ENCODE measurements at regions not wholly inside any gene's neighbourhood (a gene's known extent, or its start where the extent isn't known, plus 50 kb on each side); places are given as distances from the start of the nearest gene placed in this dataset.

DNA sequence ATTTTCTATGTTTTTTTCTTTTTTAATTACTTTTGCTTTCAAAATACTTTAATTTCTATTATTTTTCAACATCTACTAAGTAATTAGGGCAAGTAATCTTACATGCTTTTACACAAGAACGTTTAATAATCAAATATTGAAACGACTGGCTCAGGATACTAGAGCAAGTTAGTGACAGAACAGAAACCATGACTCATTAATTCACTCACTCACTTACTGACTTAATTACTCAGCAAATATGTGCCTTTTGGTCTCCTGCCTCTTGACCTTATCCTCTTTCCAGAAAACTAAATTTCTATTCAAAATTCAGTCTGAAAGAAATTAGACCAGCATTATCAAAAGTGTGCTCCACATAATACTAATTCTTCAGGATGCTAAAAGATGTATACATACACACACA lies 314.9 kb upstream of the TEX13C start (continued):
- TF ChIP-seq ESRRA (IDR thresholded peaks at IDR 0.05; ENCODE audit: borderline replicate concordance, low read length) = no peak
- TF ChIP-seq, protein P1, sequence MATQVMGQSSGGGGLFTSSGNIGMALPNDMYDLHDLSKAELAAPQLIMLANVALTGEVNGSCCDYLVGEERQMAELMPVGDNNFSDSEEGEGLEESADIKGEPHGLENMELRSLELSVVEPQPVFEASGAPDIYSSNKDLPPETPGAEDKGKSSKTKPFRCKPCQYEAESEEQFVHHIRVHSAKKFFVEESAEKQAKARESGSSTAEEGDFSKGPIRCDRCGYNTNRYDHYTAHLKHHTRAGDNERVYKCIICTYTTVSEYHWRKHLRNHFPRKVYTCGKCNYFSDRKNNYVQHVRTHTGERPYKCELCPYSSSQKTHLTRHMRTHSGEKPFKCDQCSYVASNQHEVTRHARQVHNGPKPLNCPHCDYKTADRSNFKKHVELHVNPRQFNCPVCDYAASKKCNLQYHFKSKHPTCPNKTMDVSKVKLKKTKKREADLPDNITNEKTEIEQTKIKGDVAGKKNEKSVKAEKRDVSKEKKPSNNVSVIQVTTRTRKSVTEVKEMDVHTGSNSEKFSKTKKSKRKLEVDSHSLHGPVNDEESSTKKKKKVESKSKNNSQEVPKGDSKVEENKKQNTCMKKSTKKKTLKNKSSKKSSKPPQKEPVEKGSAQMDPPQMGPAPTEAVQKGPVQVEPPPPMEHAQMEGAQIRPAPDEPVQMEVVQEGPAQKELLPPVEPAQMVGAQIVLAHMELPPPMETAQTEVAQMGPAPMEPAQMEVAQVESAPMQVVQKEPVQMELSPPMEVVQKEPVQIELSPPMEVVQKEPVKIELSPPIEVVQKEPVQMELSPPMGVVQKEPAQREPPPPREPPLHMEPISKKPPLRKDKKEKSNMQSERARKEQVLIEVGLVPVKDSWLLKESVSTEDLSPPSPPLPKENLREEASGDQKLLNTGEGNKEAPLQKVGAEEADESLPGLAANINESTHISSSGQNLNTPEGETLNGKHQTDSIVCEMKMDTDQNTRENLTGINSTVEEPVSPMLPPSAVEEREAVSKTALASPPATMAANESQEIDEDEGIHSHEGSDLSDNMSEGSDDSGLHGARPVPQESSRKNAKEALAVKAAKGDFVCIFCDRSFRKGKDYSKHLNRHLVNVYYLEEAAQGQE (IDR thresholded peaks at IDR 0.05) = no peak
- TF ChIP-seq MYC (IDR thresholded peaks at IDR 0.05; ENCODE audit: borderline replicate concordance, low read length) = no peak
- no peak for TF ChIP-seq ZFP36 (IDR thresholded peaks at IDR 0.05; ENCODE audit: borderline replicate concordance, partially characterized antibody)
- TF ChIP-seq HOXB13 (CRISPR knock-in tag; IDR thresholded peaks at IDR 0.05; ENCODE audit: low read depth) = no peak
- TF ChIP-seq HEYL (CRISPR knock-in tag; IDR thresholded peaks at IDR 0.05) = no peak

DNA sequence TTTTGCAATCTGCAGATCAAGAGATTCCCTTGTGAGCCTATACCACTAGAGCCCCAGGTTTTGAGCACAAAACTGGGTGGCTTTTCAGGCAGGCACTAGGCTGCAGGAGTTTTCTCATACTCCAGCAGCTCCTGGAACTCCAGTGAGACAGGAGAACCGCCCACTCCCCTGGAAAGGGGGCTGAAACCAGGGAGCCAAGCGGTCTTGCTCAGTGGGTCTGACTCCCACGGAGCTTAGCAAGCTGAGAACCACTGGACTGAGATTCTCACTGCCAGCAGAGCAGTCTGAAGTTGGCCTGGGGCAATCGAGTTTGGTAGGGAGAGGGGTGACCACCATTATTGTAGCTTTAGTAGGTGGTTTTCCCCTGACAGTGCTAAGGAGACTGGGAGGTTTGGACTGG lies 313.8 kb upstream of the TEX13C start:
- TF ChIP-seq ZFP36 (IDR thresholded peaks at IDR 0.05; ENCODE audit: borderline replicate concordance, partially characterized antibody) (no peak), JUNB (IDR thresholded peaks at IDR 0.05) (no peak), ZSCAN20 (CRISPR knock-in tag; IDR thresholded peaks at IDR 0.05) (no peak), KDM1A (IDR thresholded peaks at IDR 0.05; ENCODE audit: low read depth) (no peak), CEBPB (IDR thresholded peaks at IDR 0.05) (no peak), RARB (CRISPR knock-in tag; IDR thresholded peaks at IDR 0.05) (no peak), BHLHE40 (IDR thresholded peaks at IDR 0.05; ENCODE audit: low read depth, low read length) (no peak), RCOR1 (IDR thresholded peaks at IDR 0.05; ENCODE audit: low read depth, low read length) (no peak), EHF (CRISPR knock-in tag; IDR thresholded peaks at IDR 0.05) (no peak), RAD21 (conservative IDR thresholded peaks at IDR 0.05 in 1 of 2, IDR thresholded peaks at IDR 0.05 in 1 of 2) (no peak), PHF8 (IDR thresholded peaks at IDR 0.05; ENCODE audit: borderline replicate concordance, low read depth) (no peak), POLR2A (IDR thresholded peaks at IDR 0.05; ENCODE audit: low read length) (no peak), HDAC2 (IDR thresholded peaks at IDR 0.05) (no peak)
- TF ChIP-seq, protein P2, sequence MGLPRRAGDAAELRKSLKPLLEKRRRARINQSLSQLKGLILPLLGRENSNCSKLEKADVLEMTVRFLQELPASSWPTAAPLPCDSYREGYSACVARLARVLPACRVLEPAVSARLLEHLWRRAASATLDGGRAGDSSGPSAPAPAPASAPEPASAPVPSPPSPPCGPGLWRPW (IDR thresholded peaks at IDR 0.05) = no peak
- TF ChIP-seq, protein P1 (IDR thresholded peaks at IDR 0.05) = no peak
- TF ChIP-seq, protein P3, sequence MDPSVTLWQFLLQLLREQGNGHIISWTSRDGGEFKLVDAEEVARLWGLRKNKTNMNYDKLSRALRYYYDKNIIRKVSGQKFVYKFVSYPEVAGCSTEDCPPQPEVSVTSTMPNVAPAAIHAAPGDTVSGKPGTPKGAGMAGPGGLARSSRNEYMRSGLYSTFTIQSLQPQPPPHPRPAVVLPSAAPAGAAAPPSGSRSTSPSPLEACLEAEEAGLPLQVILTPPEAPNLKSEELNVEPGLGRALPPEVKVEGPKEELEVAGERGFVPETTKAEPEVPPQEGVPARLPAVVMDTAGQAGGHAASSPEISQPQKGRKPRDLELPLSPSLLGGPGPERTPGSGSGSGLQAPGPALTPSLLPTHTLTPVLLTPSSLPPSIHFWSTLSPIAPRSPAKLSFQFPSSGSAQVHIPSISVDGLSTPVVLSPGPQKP (IDR thresholded peaks at IDR 0.05; ENCODE audit: low read depth, low read length) = no peak
- Histone ChIP-seq H3K27ac (no peak overlapping the region), H3K4me2 (no peak overlapping the region), H3K9me3 (no peaks in the 10 kb centered on the region), H3K4me1 (no peaks in the 10 kb centered on the region), H3K4me3 (no peak overlapping the region)
- ChIA-PET POLR2A (no interaction called here), CTCF (no interaction called here)
- DNase-seq (ENCODE audit: low read depth in 1 of 2, low spot score in 1 of 2) (no peak), ATAC-seq (no peak), FAIRE-seq (no peak)
- WGBS (ENCODE audit: missing lambda C conversion rate) = no CpG with 5 or more reads among the region's 4 CpGs

Measured in A549 (cell line).